CD14-positive monocyte (primary cell): ENCODE measurements at regions not wholly inside any gene's neighbourhood (a gene's known extent, or its start where the extent isn't known, plus 50 kb on each side); places are given as distances from the start of the nearest gene placed in this dataset.

Experiments
- DNase-seq, 3 donors: peaks; one replicate each; pipeline ENCODE4 v3.0.0-alpha.2; 2011 to 2022
- H2AFZ ChIP-seq: 2 replicates; pipeline ENCODE4 v1.6.0; 2012; ENCODE audit warnings: mild to moderate bottlenecking, low read depth, low read length, inconsistent platforms; ENCODE audit not compliant: insufficient read depth, poor library complexity, severe bottlenecking
- H3K27ac ChIP-seq, 2 donors: 1 replicate in 1 of 2; 2 replicates in 1 of 2; pipeline ENCODE4 v1.5.1; 2012 to 2013; ENCODE audit warnings: low read length in 2 of 2, control low read depth in 1 of 2, inconsistent platforms in 1 of 2, low read depth in 1 of 2, mild to moderate bottlenecking in 1 of 2
- H3K27me3 ChIP-seq, 2 donors: one replicate each; pipeline versions ENCODE4 v1.6.0 to v1.6.1; 2011 to 2013; ENCODE audit warnings: low read length in 2 of 2; ENCODE audit not compliant: control insufficient read depth in 2 of 2, insufficient read depth in 2 of 2
- H3K36me3 ChIP-seq, 2 donors: replicated peaks in 1 of 2; 1 replicate in 1 of 2; 2 replicates in 1 of 2; pipeline versions ENCODE4 v1.5.1 to v1.6.1; 2012 to 2013; ENCODE audit warnings: low read length in 2 of 2, control low read depth in 1 of 2, inconsistent platforms in 1 of 2, mild to moderate bottlenecking in 1 of 2; ENCODE audit not compliant: insufficient read depth in 2 of 2, control insufficient read depth in 1 of 2
- H3K4me1 ChIP-seq, 2 donors: 1 replicate in 1 of 2; 2 replicates in 1 of 2; pipeline versions ENCODE4 v1.5.1 to v1.6.1; 2012 to 2013; ENCODE audit warnings: low read length in 2 of 2, control low read depth in 1 of 2, inconsistent platforms in 1 of 2, mild to moderate bottlenecking in 1 of 2, moderate library complexity in 1 of 2; ENCODE audit not compliant: insufficient read depth in 2 of 2, control insufficient read depth in 1 of 2
- H3K4me2 ChIP-seq: replicated peaks from 2 replicates; pipeline ENCODE3; 2012; ENCODE audit warnings: low read length, moderate library complexity, mild to moderate bottlenecking; ENCODE audit not compliant: poor library complexity, severe bottlenecking; ENCODE audit errors: extremely low read depth
- H3K4me3 ChIP-seq, 3 experiments: fragments of 200-600 bp in 1 of 3; sonication (generic) in 1 of 3; replicated peaks in 1 of 3; 1 replicate in 2 of 3; 2 replicates in 1 of 3; pipeline ENCODE4 v1.5.1; 2011 to 2013; ENCODE audit warnings: low read length in 3 of 3, mild to moderate bottlenecking in 3 of 3, control low read depth in 2 of 3, low read depth in 2 of 3, inconsistent platforms in 1 of 3, moderate library complexity in 1 of 3
- H3K79me2 ChIP-seq: 2 replicates; pipeline ENCODE4 v1.6.0; 2012; ENCODE audit warnings: mild to moderate bottlenecking, control low read depth, inconsistent platforms, low read length, moderate library complexity; ENCODE audit not compliant: insufficient read depth
- H3K9ac ChIP-seq: 2 replicates; pipeline ENCODE4 v1.6.0; 2017; ENCODE audit warnings: low read length, mild to moderate bottlenecking; ENCODE audit not compliant: insufficient read depth, poor library complexity, severe bottlenecking
- H3K9me3 ChIP-seq, 2 donors: replicated peaks in 1 of 2; 1 replicate in 1 of 2; 2 replicates in 1 of 2; pipeline versions ENCODE4 v1.5.1 to v1.6.1; 2012 to 2013; ENCODE audit warnings: low read length in 2 of 2, control low read depth in 1 of 2; ENCODE audit not compliant: control insufficient read depth in 1 of 2, insufficient read depth in 1 of 2
- H4K20me1 ChIP-seq: 2 replicates; pipeline ENCODE4 v1.6.0; 2012; ENCODE audit warnings: mild to moderate bottlenecking, low read length, control low read depth, moderate library complexity; ENCODE audit not compliant: insufficient read depth
- H3K27ac Mint-ChIP-seq, 7 donors: one replicate each; pipeline ENCODE4 v1.8.0; 2020; ENCODE audit warnings: mild to moderate bottlenecking in 7 of 7, mixed read lengths in 7 of 7, moderate library complexity in 6 of 7, inconsistent platforms in 2 of 7
- H3K27me3 Mint-ChIP-seq, 3 donors: one replicate each; pipeline ENCODE4 v1.8.0; 2021 to 2022; ENCODE audit warnings: low read depth in 3 of 3, mild to moderate bottlenecking in 3 of 3, mixed read lengths in 3 of 3, moderate library complexity in 3 of 3, inconsistent platforms in 1 of 3
- H3K36me3 Mint-ChIP-seq, 2 donors: one replicate each; pipeline ENCODE4 v1.8.0; 2020; ENCODE audit warnings: mixed read lengths in 2 of 2, inconsistent platforms in 1 of 2, mild to moderate bottlenecking in 1 of 2
- H3K4me1 Mint-ChIP-seq: one replicate; pipeline ENCODE4 v1.8.0; 2020; ENCODE audit warnings: mild to moderate bottlenecking, mixed read lengths
- H3K4me3 Mint-ChIP-seq, 2 donors: one replicate each; pipeline ENCODE4 v1.8.0; 2020; ENCODE audit warnings: mild to moderate bottlenecking in 2 of 2, mixed read lengths in 2 of 2, moderate library complexity in 1 of 2
- H3K9me3 Mint-ChIP-seq, 7 donors: one replicate each; pipeline ENCODE4 v1.8.0; 2020 to 2022; ENCODE audit warnings: mixed read lengths in 7 of 7, mild to moderate bottlenecking in 6 of 7, moderate library complexity in 6 of 7, inconsistent platforms in 2 of 7
- CTCF ChIP-seq: fragments of 200-600 bp; IDR thresholded peaks from one replicate; pipeline ENCODE4 v1.8.0; 2022; ENCODE audit warnings: antibody characterized with exemption, mild to moderate bottlenecking
- WGBS: methylation state at CpG from one replicate; pipeline ENCODE4 v1.1.5; 2013; ENCODE audit warnings: missing lambda C conversion rate; ENCODE audit not compliant: insufficient coverage; 5-methylcytosine and 5-hydroxymethylcytosine counted together
- intact Hi-C, 2 donors: fragments of 100-400 bp; cut with micrococcal nuclease; formaldehyde crosslinking; loops; one replicate each; pipeline versions ENCODE4 v1.15.0 to v1.15.1; 2023

GRCh38 chr9:13744261-13744901, 464.9 kb upstream of the MPDZ start:
- DNase-seq, result no peak
- Histone ChIP-seq H3K9ac (no peak overlapping the region), H3K36me3 (no peaks in the 10 kb centered on the region), H3K27me3 (no peaks in the 10 kb centered on the region), H3K27ac (no peak overlapping the region), H3K9me3 (peaks cover 0 to 2% of the 10 kb centered on the region in 2 donors), H2AFZ (no peak overlapping the region), H3K79me2 (no peaks in the 10 kb centered on the region), H3K4me1 (no peaks in the 10 kb centered on the region), H4K20me1 (no peaks in the 10 kb centered on the region), H3K4me2 (no peak overlapping the region), H3K4me3 (no peak overlapping the region)
- WGBS, result 90% methylated on average over 15 of the region's 16 CpGs
- no peaks in the 10 kb centered on the region for H3K36me3 Mint-ChIP-seq
- no peak for TF ChIP-seq CTCF
- intact Hi-C loops, result no loop called here
- H3K4me1 Mint-ChIP-seq, result no peaks in the 10 kb centered on the region
- peaks cover 0 to 13% (median 0%) of the 10 kb centered on the region in 7 donors for H3K9me3 Mint-ChIP-seq
- H3K27me3 Mint-ChIP-seq, result peaks cover 0 to 1% (median 0%) of the 10 kb centered on the region in 3 donors
- H3K4me3 Mint-ChIP-seq, result no peak overlapping the region
- H3K27ac Mint-ChIP-seq, result no peak overlapping the region

- Mint-ChIP-seq H3K27me3 (peaks cover 0 to 2% (median 0%) of the 10 kb centered on the region in 3 donors), H3K4me3 (no peak overlapping the region), H3K27ac (no peak overlapping the region), H3K36me3 (no peaks in the 10 kb centered on the region), H3K4me1 (no peaks in the 10 kb centered on the region), H3K9me3 (peaks cover 0 to 16% (median 6%) of the 10 kb centered on the region in 7 donors)
- no peak overlapping the region for H3K9ac ChIP-seq
- no peaks in the 10 kb centered on the region for H3K9me3 ChIP-seq
- H3K27ac ChIP-seq, result no peak overlapping the region
- H3K27me3 ChIP-seq, result no peaks in the 10 kb centered on the region
- no peaks in the 10 kb centered on the region for H4K20me1 ChIP-seq
- H2AFZ ChIP-seq, result no peak overlapping the region
- intact Hi-C loops, result no loop called here
- no peak overlapping the region for H3K4me3 ChIP-seq
- no peaks in the 10 kb centered on the region for H3K36me3 ChIP-seq
- H3K4me2 ChIP-seq, result no peak overlapping the region
- DNase-seq, result no peak
- TF ChIP-seq CTCF, result no peak
- H3K4me1 ChIP-seq, result no peaks in the 10 kb centered on the region
- no peaks in the 10 kb centered on the region for H3K79me2 ChIP-seq
Observed at GRCh38 chr9:13737885-13738284, 458.4 kb upstream of the MPDZ start.
